T-helper 1 cell treated with Interleukin-12 subunit alpha and Interleukin-12 subunit beta and Interleukin-4 antibody, amounts not matched to agents 30 ng/mL and 1 ng/mL, for 36 hours (primary cell): ENCODE measurements at regions not wholly inside any gene's neighbourhood (a gene's known extent, or its start where the extent isn't known, plus 50 kb on each side); places are given as distances from the start of the nearest gene placed in this dataset.

Source experiments
- intact Hi-C: fragments of 100-400 bp; cut with micrococcal nuclease; formaldehyde crosslinking; loops from one replicate; pipeline ENCODE4 v1.15.1; 2024

GRCh38 chr5:110996742-110997141 lies 74.8 kb upstream of the TSLP start:
- intact Hi-C loops: no loop called here

- intact Hi-C loops: no loop called here
These were observed 69.5 kb upstream of the TSLP start for GRCh38 chr5:111002036-111002435.

- intact Hi-C loops: no loop called here
These were observed 67.9 kb upstream of the TSLP start for GRCh38 chr5:111003623-111004022.

- intact Hi-C loops: no loop called here
These were observed 67.2 kb upstream of the TSLP start for GRCh38 chr5:111004291-111004690.

- intact Hi-C loops: no loop called here
These were observed 60.7 kb upstream of the TSLP start for GRCh38 chr5:111010783-111011182.

- intact Hi-C loops: no loop called here
These were observed 58.5 kb upstream of the TSLP start for GRCh38 chr5:111013011-111013410.

- intact Hi-C loops: no loop called here
These were observed 54.7 kb upstream of the TSLP start for GRCh38 chr5:111016801-111017200.

GRCh38 chr5:111017731-111018130 lies 53.8 kb upstream of the TSLP start:
- intact Hi-C loops: no loop called here
